NCI-H1436 (cell line): ENCODE measurements at regions not wholly inside any gene's neighbourhood (a gene's known extent, or its start where the extent isn't known, plus 50 kb on each side); places are given as distances from the start of the nearest gene placed in this dataset.

ENCODE experiments used
- DNase-seq: peaks from one replicate; lab custom pipeline; 2025; lab: John Stamatoyannopoulos, UW

DNA sequence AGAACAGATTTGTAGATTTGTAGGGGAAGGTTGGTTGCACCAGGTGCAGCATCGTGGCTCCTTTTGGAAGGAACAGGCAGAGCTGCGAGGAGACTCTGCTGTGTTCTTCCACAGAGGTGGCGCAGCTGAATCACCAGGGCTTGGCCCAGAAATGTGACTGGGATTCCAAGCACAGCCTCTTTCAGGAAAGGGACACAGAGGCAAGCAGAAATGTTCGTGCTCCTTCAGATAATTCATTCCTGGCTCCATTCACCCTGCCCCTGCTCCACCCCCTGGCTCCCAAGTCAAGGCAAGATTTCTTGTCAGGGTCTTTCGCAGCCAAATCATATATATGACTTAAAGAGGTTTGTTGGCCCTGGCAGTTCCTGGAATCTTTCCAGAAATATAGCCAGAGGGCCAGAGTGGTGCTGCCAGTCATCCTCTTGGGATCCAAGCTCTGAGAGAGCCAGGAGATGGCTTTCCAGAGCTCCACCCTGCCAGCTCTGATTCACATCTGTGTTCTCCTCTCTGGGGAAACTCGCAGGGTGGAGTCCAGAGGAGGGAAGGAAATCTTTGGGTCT, 203.9 kb upstream of the TANK start:
- DNase-seq = no peak

- DNase-seq = no peak
Observed at GRCh38 chr2:160963957-160964356, 196.3 kb upstream of the TANK start.

DNA sequence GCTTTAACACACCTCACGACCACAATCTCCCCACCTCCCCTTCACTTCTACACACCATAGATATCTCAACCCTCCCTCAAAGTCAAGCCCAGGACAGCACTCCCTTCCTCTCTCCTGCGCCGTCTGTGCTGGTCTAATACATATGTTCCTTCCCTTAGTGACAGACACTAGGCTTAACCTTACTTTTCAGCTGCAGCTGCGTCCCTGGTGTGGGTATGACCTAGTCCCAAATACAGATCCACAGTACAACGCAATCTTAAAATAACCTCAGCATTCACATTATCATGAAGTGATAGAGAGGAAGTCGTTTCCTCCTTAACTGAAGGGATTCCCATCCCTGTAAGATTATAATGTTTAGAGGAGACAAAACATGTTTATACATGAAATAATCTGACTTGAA, 192.7 kb upstream of the TANK start:
- no peak for DNase-seq

DNA sequence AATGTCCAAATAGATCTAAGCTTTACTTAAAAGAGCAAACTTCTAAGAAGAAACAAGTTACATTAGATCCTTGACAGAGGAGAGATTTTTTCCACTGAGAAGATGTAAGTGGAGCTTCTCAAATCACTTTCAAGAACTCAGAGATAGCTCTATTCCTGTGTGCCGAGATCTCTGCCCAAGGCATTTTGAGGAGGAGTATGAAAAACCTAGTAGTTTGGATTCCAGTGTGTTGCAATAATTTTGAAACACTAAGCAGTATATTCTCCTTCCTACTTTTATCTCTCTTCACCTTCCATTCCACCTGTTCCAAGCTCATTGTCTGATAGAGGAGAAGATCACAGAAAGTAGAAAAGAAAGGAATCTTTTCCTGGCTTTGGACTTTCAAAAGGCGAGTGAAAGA, 192.0 kb upstream of the TANK start:
- DNase-seq = no peak

DNA sequence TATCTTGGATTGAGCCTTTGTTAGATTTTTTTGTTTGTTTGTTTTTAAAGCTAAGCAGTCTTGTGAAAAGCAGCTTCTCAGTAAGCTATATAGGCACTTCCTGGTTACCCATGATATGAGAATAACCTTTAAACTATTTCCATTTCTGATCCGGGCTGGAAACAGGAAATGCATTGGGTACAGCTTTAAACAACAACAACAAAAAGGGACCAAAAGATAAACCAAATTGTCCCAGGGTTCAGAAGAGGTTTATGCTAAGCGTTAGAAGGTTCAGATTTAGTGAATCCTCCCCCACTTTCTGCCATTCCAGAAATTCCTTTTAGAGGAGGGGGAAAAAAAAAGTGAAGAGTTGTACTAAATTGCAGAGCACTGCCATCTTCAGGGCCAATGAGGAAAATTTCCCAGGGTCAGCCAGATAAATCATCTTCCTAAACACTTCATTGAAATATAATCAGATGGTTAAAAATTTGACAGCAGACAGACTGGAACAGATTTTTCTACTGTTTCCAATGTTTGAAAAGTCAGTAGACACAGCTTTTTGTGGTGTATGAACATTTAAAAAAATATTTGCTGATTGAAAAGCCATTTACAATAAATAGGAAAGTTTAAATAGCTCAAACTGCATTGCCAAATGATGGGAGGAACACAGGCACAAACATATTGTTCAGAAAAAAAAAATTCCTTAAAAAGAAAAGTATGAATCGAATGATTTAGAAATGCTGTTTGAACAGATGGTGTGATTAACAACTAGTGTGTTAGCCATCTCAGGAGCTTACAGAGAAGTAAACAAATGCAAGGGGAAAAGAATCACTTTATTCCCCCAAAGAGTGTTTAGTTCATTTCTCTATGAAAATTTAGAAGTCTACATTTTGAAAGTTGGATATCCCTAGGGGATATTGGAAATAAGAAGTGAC, 189.9 kb upstream of the TANK start:
- peak; percentile 29 for DNase-seq

- no peak for DNase-seq
Observed at GRCh38 chr2:160973991-160974390, 186.2 kb upstream of the TANK start.

DNA sequence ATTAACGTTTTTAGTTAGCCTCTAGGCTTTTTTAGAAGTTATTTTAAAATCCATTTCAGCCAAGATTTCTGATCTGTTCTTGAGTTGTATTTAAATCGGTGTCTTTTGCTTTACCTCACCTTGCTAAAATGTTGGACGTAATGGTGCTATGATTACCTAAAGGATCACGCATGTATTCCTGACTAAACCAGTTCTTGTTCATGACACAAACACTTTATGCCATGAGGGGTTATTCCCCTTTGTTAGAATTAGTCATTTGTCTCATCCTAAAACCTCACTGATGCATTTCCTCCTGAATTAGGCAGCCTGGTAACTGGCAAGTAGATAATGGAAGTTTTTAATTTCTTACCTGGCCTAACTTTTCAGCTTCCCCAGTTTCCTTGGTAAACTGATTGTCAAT, 185.4 kb upstream of the TANK start:
- DNase-seq = no peak

GRCh38 chr2:160976797-160977196, 183.4 kb upstream of the TANK start:
- DNase-seq = no peak

- DNase-seq = no peak
Observed at GRCh38 chr2:160977376-160977775, 182.9 kb upstream of the TANK start.

- DNase-seq = no peak
Observed at GRCh38 chr2:160977854-160978253, 182.4 kb upstream of the TANK start.

DNA sequence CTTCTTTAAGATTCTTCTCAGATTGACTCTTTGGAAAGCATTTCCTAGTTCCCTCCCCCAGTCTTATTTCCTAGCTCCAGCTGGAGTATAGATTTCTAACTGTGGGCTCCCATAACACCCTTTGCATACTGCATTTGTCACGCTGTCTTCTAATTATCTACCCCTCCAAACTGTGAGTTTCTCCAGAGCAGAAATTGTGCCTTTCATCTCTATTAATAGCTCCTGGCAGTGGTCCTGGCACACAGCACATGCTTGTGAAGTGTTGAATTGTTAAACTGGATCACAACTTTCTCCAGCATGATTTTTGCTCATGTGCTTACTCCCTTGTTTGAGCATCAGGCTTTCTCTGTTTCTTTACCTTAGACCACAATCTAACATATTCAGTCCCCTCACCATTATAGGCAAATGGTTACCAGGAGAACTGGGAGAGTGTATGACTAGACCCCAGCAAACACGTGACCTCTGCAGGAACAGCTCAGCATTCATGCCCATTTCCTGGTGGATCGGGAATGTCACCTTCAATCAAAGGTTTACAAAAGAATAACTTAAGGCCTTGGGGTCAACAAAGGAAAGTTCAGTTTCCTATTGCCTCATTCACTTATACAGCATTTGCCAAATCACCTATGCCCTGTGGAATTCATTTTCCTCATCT, 175.7 kb upstream of the TANK start:
- no peak for DNase-seq

DNA sequence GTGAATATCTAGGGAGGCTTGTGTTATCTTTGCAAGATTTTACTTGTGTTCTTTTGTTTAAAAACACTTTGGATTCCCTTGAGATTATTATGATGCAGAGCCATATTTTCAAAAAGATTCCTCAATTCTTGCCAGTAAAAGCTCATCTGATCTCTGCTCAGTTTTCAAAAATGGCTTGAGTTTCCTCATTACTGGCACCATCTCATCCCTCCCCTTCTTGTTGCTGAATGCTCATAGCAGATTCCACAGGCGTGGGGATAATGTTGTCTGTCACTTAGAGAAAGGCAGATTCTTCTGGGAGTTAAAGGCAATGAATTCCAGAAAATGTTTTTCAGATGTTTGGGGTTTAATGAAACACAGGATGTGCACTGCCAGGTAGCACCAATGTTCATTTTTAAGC, 170.4 kb upstream of the TANK start:
- DNase-seq = no peak

DNA sequence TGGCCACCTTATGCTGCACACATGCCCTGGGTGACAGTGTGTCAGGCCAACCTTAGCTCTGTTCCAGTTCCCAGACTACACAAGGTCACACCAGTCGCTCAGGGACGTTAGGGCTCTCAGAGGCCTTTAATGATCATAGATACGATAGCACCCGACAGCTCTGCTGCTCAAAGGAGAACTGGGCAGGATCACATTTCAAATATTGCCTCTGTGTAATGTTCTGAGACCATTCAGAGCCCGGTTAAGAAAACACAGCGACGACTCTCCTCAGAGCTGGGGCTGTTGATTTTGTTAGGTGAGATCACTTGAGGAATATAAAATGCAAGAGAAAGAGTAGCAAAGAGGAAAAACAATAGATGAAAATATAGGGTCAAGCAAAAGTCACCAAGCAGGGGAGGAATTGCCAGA, 166.6 kb upstream of the TANK start:
- no peak for DNase-seq

GRCh38 chr2:160994141-160995002, 165.9 kb upstream of the TANK start:
- peak; percentile 80 for DNase-seq

GRCh38 chr2:160996584-160996983, 163.6 kb upstream of the TANK start:
- DNase-seq = no peak

DNA sequence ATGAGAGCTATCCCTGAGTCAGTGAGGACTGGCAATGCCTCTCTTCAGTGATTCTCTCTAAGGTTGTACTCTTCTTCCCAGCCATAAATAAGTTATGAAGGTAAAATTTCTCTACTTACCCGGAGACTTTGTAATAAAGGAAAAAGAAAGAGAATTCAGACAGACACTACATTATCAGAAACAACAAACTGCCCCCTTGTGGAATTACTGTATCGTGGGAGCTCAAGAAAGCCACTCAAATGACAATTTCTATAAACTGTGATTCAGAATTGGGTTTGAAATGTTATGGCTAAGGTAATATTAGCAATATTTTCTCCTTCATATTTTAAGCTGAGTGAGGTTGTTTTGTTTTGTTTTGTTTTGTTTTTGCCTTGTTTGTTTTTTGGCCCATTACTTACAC, 155.8 kb upstream of the TANK start:
- DNase-seq = no peak

GRCh38 chr2:161005170-161005569, 155.1 kb upstream of the TANK start:
- DNase-seq = no peak

GRCh38 chr2:161008311-161008710, 151.9 kb upstream of the TANK start:
- DNase-seq = no peak

DNA sequence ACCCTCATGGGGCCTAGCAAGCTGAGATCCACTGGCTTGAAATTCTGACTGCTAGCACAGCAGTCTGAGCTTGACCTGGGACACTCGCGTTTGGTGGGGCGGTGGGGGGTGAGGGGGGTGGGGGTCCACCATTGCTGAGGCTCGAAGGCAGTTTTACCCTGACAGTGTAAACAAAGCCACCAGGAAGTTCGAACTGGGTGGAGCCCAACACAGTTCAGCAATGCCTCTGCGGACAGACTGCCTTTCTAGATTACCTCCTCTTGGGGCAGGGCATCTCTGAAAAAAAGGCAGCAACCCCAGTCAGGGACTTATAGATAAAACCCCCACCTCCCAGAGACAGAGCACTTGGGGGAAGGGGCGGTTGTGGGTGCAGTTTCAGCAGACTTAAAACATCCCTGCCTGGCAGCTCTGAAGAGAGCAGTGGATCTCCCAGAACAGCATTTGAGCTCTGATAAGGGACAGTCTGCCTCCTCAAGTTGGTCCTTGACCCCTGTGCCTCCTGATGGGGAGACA, 149.7 kb upstream of the TANK start:
- DNase-seq = no peak

- DNase-seq = no peak
Observed at GRCh38 chr2:161017780-161018470, 142.3 kb upstream of the TANK start.

- DNase-seq = no peak
Observed at GRCh38 chr2:161019311-161019710, 140.9 kb upstream of the TANK start.
